MM.1S (cell line): ENCODE measurements at regions not wholly inside any gene's neighbourhood (a gene's known extent, or its start where the extent isn't known, plus 50 kb on each side); places are given as distances from the start of the nearest gene placed in this dataset.
"Not testable (repeated sequence)": the region's sequence is repeated elsewhere in the genome, so short reads cannot be mapped to it uniquely, and the experiment has no call there.

Source experiments
- DNase-seq: peaks from one replicate; pipeline ENCODE4 v3.0.0-alpha.2; 2015
- H2AFZ ChIP-seq: fragments of 300-600 bp; sonication (generic); 2 replicates; pipeline ENCODE4 v1.6.0; 2016; ENCODE audit warnings: antibody characterized with exemption, low read length
- H3F3A ChIP-seq: fragments of 300-600 bp; sonication (generic); 2 replicates; pipeline ENCODE4 v1.6.1; 2016; ENCODE audit warnings: mild to moderate bottlenecking, antibody characterized with exemption, low read length, moderate library complexity, mixed read lengths; ENCODE audit not compliant: insufficient read depth
- H3K27ac ChIP-seq: fragments of 300-600 bp; sonication (generic); 2 replicates; pipeline ENCODE4 v1.5.1; 2016; ENCODE audit warnings: mild to moderate bottlenecking, low read length
- H3K27me3 ChIP-seq: fragments of 300-600 bp; sonication (generic); replicated peaks from 2 replicates; pipeline ENCODE4 v1.6.0; 2016; ENCODE audit warnings: low read length; ENCODE audit not compliant: insufficient read depth
- H3K36me3 ChIP-seq: fragments of 300-600 bp; sonication (generic); replicated peaks from 2 replicates; pipeline ENCODE4 v1.6.1; 2016; ENCODE audit warnings: mild to moderate bottlenecking, low read length, mixed read lengths; ENCODE audit not compliant: insufficient read depth
- H3K4me1 ChIP-seq: fragments of 300-600 bp; sonication (generic); 2 replicates; pipeline ENCODE4 v1.6.1; 2016; ENCODE audit warnings: low read length, mixed read lengths
- H3K4me2 ChIP-seq: fragments of 300-600 bp; sonication (generic); 2 replicates; pipeline ENCODE4 v1.6.0; 2016; ENCODE audit warnings: low read depth, low read length
- H3K4me3 ChIP-seq: fragments of 300-600 bp; sonication (generic); 2 replicates; pipeline ENCODE4 v1.5.1; 2016; ENCODE audit warnings: low read length, mixed read lengths
- H3K79me2 ChIP-seq: fragments of 300-600 bp; sonication (generic); 2 replicates; pipeline ENCODE4 v1.6.1; 2016; ENCODE audit warnings: mixed run types, low read length, mixed read lengths
- H3K9ac ChIP-seq: fragments of 300-600 bp; sonication (generic); 2 replicates; pipeline ENCODE4 v1.6.1; 2016; ENCODE audit warnings: low read length, mixed read lengths
- H3K9me2 ChIP-seq: fragments of 300-600 bp; sonication (generic); replicated peaks from 2 replicates; pipeline ENCODE4 v1.6.1; 2016; ENCODE audit warnings: mild to moderate bottlenecking, low read length, mixed read lengths; ENCODE audit not compliant: insufficient read depth
- H3K9me3 ChIP-seq: fragments of 300-600 bp; sonication (generic); replicated peaks from 2 replicates; pipeline ENCODE4 v1.6.1; 2016; ENCODE audit warnings: mild to moderate bottlenecking, low read length, mixed read lengths; ENCODE audit not compliant: insufficient read depth
- H4K20me1 ChIP-seq: fragments of 300-600 bp; sonication (generic); 2 replicates; pipeline ENCODE4 v1.6.1; 2016; ENCODE audit warnings: mild to moderate bottlenecking, low read length, moderate library complexity, mixed read lengths; ENCODE audit not compliant: insufficient read depth
- CTCF ChIP-seq: fragments of 300-600 bp; sonication (generic); IDR thresholded peaks from 2 replicates; pipeline ENCODE4 v1.5.1; 2016; ENCODE audit warnings: antibody characterized with exemption, low read length, mixed read lengths
- EZH2 ChIP-seq: fragments of 300-600 bp; sonication (generic); optimal IDR thresholded peaks from 2 replicates; pipeline ENCODE3; 2017; ENCODE audit warnings: low read depth, mild to moderate bottlenecking, antibody characterized with exemption, low read length, mixed read lengths
- EZH2phosphoT487 ChIP-seq: fragments of 300-600 bp; sonication (generic); IDR thresholded peaks from 2 replicates; pipeline ENCODE4 v1.6.1; 2018; ENCODE audit warnings: antibody characterized with exemption, low read length

GRCh38 chr3:110506890-110507289 lies 564.7 kb upstream of the NECTIN3 start:
- Histone ChIP-seq H3F3A (no peaks in the 10 kb centered on the region), H2AFZ (no peak overlapping the region), H3K4me3 (no peak overlapping the region), H3K9me2 (no peaks in the 10 kb centered on the region), H3K27me3 (no peaks in the 10 kb centered on the region), H3K27ac (no peak overlapping the region), H3K36me3 (no peaks in the 10 kb centered on the region), H3K9me3 (no peaks in the 10 kb centered on the region), H3K79me2 (no peaks in the 10 kb centered on the region), H4K20me1 (no peaks in the 10 kb centered on the region), H3K9ac (no peak overlapping the region), H3K4me2 (no peak overlapping the region), H3K4me1 (no peaks in the 10 kb centered on the region)
- no peak for DNase-seq
- TF ChIP-seq EZH2 (no peak), EZH2phosphoT487 (no peak)

GRCh38 chr3:110507570-110507969 lies 564.0 kb upstream of the NECTIN3 start:
- not testable (repeated sequence) for H3K9ac ChIP-seq, H4K20me1 ChIP-seq, H3K36me3 ChIP-seq, H2AFZ ChIP-seq, H3K4me3 ChIP-seq, H3K79me2 ChIP-seq, H3K9me2 ChIP-seq, DNase-seq, H3K9me3 ChIP-seq, H3K4me2 ChIP-seq, H3K27me3 ChIP-seq, H3F3A ChIP-seq, H3K27ac ChIP-seq, H3K4me1 ChIP-seq

GRCh38 chr3:110512961-110513360 lies 558.7 kb upstream of the NECTIN3 start:
- Histone ChIP-seq H4K20me1 (no peaks in the 10 kb centered on the region), H2AFZ (no peak overlapping the region)

GRCh38 chr3:110518031-110518430 lies 553.6 kb upstream of the NECTIN3 start:
- Histone ChIP-seq H3K27me3 (no peaks in the 10 kb centered on the region), H3K4me2 (no peak overlapping the region), H3K27ac (no peak overlapping the region), H4K20me1 (no peaks in the 10 kb centered on the region), H3K9ac (no peak overlapping the region), H3K79me2 (no peaks in the 10 kb centered on the region), H3K9me2 (no peaks in the 10 kb centered on the region), H3F3A (no peaks in the 10 kb centered on the region), H2AFZ (no peak overlapping the region), H3K9me3 (no peaks in the 10 kb centered on the region), H3K36me3 (no peaks in the 10 kb centered on the region), H3K4me1 (no peaks in the 10 kb centered on the region), H3K4me3 (no peak overlapping the region)
- DNase-seq, result no peak
- no peak for TF ChIP-seq EZH2phosphoT487
- no peak for TF ChIP-seq CTCF
- TF ChIP-seq EZH2, result no peak

More at GRCh38 chr3:110512961-110513360, 558.7 kb upstream of the NECTIN3 start:
- H3K9ac ChIP-seq, result no peak overlapping the region
- H3F3A ChIP-seq, result no peaks in the 10 kb centered on the region
- H3K9me2 ChIP-seq, result no peaks in the 10 kb centered on the region
- H3K9me3 ChIP-seq, result no peaks in the 10 kb centered on the region
- no peaks in the 10 kb centered on the region for H3K36me3 ChIP-seq
- no peak overlapping the region for H3K27ac ChIP-seq
- H3K4me1 ChIP-seq, result no peaks in the 10 kb centered on the region
- H3K4me2 ChIP-seq, result no peak overlapping the region
- H3K79me2 ChIP-seq, result no peaks in the 10 kb centered on the region
- TF ChIP-seq EZH2 (no peak), EZH2phosphoT487 (no peak), CTCF (no peak)
- H3K27me3 ChIP-seq, result no peaks in the 10 kb centered on the region
- H3K4me3 ChIP-seq, result no peak overlapping the region
- DNase-seq, result no peak
